ENCODE measurements at regions not wholly inside any gene's neighbourhood (a gene's known extent, or its start where the extent isn't known, plus 50 kb on each side); places are given as distances from the start of the nearest gene placed in this dataset.
"Not testable (repeated sequence)": the region's sequence is repeated elsewhere in the genome, so short reads cannot be mapped to it uniquely, and the experiment has no call there.

DNA sequence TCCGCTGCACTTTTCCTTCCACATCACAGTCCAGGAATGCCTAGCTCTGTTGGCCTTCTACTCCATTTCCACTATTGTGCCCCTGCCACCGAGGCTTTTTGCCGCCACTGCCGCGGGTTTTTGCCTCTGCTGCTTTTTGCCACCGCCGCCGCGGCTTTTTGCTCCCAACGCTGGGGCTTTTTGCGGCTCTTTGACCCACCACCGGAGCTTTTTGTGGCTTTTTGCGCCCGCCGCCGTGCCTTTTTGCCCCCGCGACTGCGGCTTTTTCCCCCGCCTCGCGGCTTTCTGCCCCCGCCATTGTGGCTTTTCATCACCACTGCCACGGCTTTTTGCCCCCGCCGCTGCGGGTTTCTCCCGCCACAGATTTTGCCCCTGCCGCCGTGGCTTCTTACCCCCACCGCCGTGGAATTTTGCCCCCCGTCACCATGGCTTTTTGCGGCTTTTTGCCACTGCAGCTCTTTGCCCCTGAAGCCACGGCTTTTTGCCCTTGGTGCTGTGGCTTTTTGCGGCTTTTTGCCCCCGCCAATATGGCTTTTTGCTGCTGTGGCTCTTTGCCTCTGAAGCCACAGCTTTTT lies 2798.7 kb upstream of the TEKT4 start:
- no peak for DNase-seq

DNA sequence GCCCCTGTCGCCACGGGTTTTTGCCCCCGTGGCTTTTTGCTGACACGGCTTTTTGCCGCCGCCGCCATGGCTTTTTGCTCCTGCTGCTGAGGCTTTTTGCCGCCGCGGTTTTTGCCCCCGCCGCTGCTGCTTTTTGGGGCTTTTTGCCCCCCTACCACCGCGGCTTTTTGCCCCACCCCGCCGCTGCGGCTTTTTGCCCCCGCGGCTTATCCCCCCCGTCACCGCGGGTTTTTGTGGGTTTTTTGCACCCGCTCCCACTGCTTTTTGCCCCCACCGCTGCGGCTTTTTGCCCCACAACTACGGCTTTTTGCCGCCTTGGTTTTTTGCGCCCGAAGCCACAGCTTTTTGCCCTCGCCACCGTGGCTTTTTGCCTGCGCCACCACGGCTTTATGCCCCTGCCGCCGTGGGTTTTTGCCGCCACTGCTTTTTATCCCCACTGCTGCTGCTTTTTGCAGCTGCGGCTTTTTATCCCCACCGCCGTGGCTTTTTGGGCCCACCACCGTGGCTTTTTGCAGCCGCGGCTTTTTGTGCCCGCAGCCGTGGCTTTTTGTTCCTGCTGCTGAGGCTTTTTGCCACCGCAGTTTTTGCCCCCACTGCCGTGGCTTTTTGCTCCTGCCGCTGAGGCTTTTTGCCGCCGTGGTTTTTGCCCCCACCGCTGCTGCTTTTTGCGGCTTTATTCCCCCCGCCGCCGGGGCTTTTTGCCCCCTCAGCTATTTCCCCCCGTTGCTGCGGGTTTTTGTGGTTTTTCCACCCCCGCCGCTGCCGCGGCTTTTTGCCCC lies 2798.0 kb upstream of the TEKT4 start:
- DNase-seq: no peak

DNA sequence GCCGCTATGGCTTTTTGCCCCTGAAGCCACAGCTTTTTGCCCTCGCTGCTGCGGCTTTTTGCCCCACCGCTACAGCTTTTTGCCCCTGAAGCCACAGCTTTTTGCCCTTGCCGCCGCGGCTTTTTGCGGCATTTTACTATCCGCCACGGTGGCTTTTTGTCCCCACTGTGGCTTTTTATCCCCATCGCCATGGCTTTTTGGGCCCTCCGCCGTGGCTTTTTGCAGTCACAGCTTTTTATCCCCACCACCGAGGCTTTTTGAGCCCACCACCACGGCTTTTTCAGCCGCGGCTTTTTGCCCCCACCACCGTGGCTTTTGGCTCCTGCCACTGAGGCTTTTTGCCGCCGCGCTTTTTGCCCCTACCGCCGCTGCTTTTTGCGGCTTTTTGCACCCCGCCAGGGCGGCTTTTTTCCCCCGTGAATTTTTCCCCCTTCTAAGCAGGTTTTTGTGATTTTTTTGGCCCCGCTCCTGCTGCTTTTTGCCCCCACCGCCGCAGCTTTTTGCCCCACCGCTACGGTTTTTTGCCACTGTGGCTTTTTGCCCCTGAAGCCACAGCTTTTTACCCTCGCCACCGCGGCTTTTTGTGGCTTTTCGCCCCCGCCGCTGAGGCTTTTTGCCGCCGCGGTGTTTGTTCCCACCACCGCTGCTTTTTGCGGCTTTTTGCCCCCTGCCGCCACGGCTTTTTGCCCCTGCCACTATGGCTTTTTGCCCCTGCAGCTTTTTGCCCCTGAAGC lies 2797.2 kb upstream of the TEKT4 start:
- DNase-seq: peak; percentile 1

DNA sequence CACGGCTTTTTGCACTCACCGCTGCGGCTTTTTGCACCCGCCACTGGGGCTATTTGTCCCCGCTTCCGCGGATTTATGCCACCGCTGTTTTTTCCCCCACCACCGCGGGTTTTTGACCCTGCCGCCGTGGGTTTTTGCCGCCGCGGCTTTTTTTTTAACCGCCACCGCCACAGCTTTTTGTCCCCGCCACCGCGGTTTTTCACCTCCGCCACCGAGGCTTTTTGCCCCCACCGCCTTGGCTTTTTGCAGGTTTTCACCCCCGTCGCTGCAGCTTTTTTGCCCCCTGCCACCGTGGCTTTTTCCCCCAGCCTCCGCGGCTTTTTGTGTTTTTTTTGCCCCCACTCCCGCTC lies 2796.7 kb upstream of the TEKT4 start:
- DNase-seq: no peak

DNA sequence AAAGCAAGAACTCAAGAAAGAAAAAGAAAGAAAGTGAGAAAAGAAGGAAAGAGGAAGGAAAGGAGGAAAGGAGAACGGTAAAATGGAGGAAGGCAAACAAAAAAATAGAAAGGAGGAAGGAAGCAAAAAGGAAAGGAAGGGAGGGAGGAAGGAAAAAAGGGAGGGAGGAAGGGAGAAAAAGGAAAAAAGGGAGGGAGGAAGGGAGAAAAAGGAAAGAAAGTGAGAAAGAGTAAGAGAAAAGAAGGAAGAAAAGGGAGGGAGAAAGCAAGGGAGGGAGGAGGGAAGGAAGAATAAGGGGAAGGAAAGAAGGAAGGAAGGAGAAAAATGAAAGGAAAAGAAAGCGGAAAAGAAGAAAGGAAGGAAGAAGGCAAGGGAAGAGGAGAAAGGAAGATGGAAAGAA lies 2795.9 kb upstream of the TEKT4 start:
- DNase-seq: not testable (repeated sequence)
